ENCODE measurements at regions not wholly inside any gene's neighbourhood (a gene's known extent, or its start where the extent isn't known, plus 50 kb on each side); places are given as distances from the start of the nearest gene placed in this dataset.

GRCh38 chr2:57516698-57517340 lies 529.8 kb upstream of the VRK2 start:
- Histone ChIP-seq H3K27ac (no peak overlapping the region), H3K4me3 (no peak overlapping the region), H3K36me3 (no peaks in the 10 kb centered on the region), H3K27me3 (no peaks in the 10 kb centered on the region), H3K9me3 (ENCODE audit: low read depth) (no peaks in the 10 kb centered on the region), H3K4me1 (ENCODE audit: low read depth) (no peaks in the 10 kb centered on the region)
- DNase-seq (ENCODE audit: low read depth in 1 of 2, low spot score in 1 of 2) = peak; percentile 55 to 62
- TF ChIP-seq, protein P1, sequence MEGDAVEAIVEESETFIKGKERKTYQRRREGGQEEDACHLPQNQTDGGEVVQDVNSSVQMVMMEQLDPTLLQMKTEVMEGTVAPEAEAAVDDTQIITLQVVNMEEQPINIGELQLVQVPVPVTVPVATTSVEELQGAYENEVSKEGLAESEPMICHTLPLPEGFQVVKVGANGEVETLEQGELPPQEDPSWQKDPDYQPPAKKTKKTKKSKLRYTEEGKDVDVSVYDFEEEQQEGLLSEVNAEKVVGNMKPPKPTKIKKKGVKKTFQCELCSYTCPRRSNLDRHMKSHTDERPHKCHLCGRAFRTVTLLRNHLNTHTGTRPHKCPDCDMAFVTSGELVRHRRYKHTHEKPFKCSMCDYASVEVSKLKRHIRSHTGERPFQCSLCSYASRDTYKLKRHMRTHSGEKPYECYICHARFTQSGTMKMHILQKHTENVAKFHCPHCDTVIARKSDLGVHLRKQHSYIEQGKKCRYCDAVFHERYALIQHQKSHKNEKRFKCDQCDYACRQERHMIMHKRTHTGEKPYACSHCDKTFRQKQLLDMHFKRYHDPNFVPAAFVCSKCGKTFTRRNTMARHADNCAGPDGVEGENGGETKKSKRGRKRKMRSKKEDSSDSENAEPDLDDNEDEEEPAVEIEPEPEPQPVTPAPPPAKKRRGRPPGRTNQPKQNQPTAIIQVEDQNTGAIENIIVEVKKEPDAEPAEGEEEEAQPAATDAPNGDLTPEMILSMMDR (IDR thresholded peaks at IDR 0.05; ENCODE audit: low read depth, low read length) = peak; percentile 33

DNA sequence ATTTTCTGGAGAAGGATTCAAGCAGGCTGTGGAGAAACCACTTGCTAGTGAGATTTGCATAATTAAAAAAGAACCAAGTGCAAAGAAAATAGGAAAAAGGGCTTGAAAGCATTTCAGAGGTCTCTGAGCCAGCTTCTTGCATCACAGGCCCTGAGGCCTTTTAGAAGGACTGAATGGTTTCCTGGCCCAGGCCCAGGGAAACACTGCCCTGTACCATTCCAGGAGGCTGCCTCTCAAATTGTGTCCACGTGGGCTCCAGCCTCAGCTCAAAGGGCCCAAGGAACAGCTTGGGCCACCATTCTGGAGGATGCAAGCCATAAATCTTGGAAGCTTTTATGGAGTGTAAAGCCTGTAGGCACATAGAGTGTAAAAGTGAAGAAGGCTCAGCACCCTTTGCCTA lies 523.3 kb upstream of the VRK2 start:
- DNase-seq (ENCODE audit: low read depth in 1 of 2, low spot score in 1 of 2) = no peak
- Histone ChIP-seq H3K36me3 (no peaks in the 10 kb centered on the region), H3K27me3 (no peaks in the 10 kb centered on the region), H3K27ac (no peak overlapping the region), H3K4me3 (no peak overlapping the region), H3K9me3 (ENCODE audit: low read depth) (no peaks in the 10 kb centered on the region), H3K4me1 (ENCODE audit: low read depth) (no peaks in the 10 kb centered on the region)
- TF ChIP-seq, protein P1 (IDR thresholded peaks at IDR 0.05; ENCODE audit: low read depth, low read length) = no peak

DNA sequence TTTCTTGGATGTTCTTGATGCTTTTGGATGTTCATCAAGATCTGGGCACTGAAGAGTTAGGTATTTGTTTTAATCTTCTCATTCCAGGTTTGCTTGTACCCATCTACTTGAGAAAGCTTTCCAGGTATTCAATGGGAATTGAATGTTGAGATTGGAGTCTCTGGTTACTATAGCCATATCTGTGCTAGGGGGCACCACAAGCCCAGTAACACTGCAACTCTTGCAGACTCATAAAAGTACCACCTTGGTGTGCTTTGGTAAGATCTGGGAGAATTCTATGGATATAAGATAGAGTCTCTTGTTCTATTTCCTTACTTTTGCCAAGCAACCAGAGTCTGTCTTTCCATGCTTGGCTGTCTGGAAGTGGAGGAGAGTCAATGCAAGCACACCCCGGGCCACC lies 518.9 kb upstream of the VRK2 start:
- Histone ChIP-seq H3K4me1 (ENCODE audit: low read depth) (no peaks in the 10 kb centered on the region), H3K27ac (no peak overlapping the region), H3K27me3 (no peaks in the 10 kb centered on the region), H3K4me3 (no peak overlapping the region), H3K9me3 (ENCODE audit: low read depth) (no peaks in the 10 kb centered on the region), H3K36me3 (no peaks in the 10 kb centered on the region)
- TF ChIP-seq, protein P1 (IDR thresholded peaks at IDR 0.05; ENCODE audit: low read depth, low read length) = no peak
- DNase-seq (ENCODE audit: low read depth in 1 of 2, low spot score in 1 of 2) = no peak

- TF ChIP-seq, protein P1 (IDR thresholded peaks at IDR 0.05; ENCODE audit: low read depth, low read length) = no peak
- no peak overlapping the region for H3K4me3 ChIP-seq
- no peak overlapping the region for H3K27ac ChIP-seq
- H3K36me3 ChIP-seq = no peaks in the 10 kb centered on the region
- no peaks in the 10 kb centered on the region for H3K9me3 ChIP-seq (ENCODE audit: low read depth)
- no peaks in the 10 kb centered on the region for H3K4me1 ChIP-seq (ENCODE audit: low read depth)
- H3K27me3 ChIP-seq = no peaks in the 10 kb centered on the region
- DNase-seq (ENCODE audit: low read depth in 1 of 2, low spot score in 1 of 2) = no peak
Observed at GRCh38 chr2:57528499-57528898, 518.1 kb upstream of the VRK2 start.

DNA sequence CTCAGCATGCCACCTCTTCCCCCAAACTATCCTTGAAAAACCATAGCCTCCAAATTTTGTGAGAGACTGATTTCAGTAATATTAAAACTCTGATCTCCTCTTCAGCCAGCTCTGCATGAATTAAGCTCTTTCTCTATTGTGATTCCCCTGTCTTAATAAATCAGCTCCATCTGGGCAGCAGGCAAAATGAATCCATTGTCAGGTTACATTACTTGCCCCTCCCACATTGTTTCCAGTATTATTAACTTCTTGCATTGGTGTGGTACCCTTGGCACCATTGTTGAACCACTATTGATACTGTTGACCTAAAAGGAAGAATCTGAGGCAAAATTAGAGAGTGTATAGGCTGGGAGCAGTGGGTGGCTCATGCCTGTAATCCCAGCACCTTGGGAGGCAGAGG lies 512.2 kb upstream of the VRK2 start:
- H3K4me3 ChIP-seq = no peak overlapping the region
- no peak for DNase-seq (ENCODE audit: low read depth in 1 of 2, low spot score in 1 of 2)
- H3K27me3 ChIP-seq = no peaks in the 10 kb centered on the region
- TF ChIP-seq, protein P1 (IDR thresholded peaks at IDR 0.05; ENCODE audit: low read depth, low read length) = no peak
- H3K27ac ChIP-seq = no peak overlapping the region
- H3K9me3 ChIP-seq (ENCODE audit: low read depth) = no peaks in the 10 kb centered on the region
- H3K4me1 ChIP-seq (ENCODE audit: low read depth) = no peaks in the 10 kb centered on the region
- H3K36me3 ChIP-seq = no peaks in the 10 kb centered on the region

Data from cardiac muscle cell (in vitro differentiated cells and primary cell).